Stomach (tissue), 4 donors: ENCODE measurements at regions not wholly inside any gene's neighbourhood (a gene's known extent, or its start where the extent isn't known, plus 50 kb on each side); places are given as distances from the start of the nearest gene placed in this dataset.

ENCODE experiments used
- CTCF ChIP-seq, 7 experiments: fragments of 450-650 bp in 4 of 7; fragments of 200-600 bp in 3 of 7; sonication (generic) in 3 of 7; IDR thresholded peaks; one replicate each; pipeline ENCODE4 v1.5.1; 2016 to 2019; ENCODE audit warnings: antibody characterized with exemption in 7 of 7, control low read depth in 2 of 7, mild to moderate bottlenecking in 1 of 7
- POLR2A ChIP-seq, 4 donors: fragments of 450-650 bp; IDR thresholded peaks; one replicate each; pipeline ENCODE4 v1.6.1; 2016; ENCODE audit warnings: antibody characterized with exemption in 4 of 4, control low read depth in 2 of 4, mild to moderate bottlenecking in 1 of 4, moderate library complexity in 1 of 4
- POLR2AphosphoS5 ChIP-seq, 3 donors: sonication (generic); formaldehyde crosslinking; IDR thresholded peaks; one replicate each; pipeline ENCODE4 v1.6.1; 2016; ENCODE audit warnings: antibody characterized with exemption in 3 of 3

GRCh38 chr2:66032226-66032775, 402.6 kb upstream of the MEIS1 start:
- TF ChIP-seq CTCF (IDR thresholded peaks at IDR 0.05) (no peak), POLR2AphosphoS5 (IDR thresholded peaks at IDR 0.05) (no peak), POLR2A (IDR thresholded peaks at IDR 0.05) (no peak)
